Pulmonary artery endothelial cell (primary cell): ENCODE measurements at regions not wholly inside any gene's neighbourhood (a gene's known extent, or its start where the extent isn't known, plus 50 kb on each side); places are given as distances from the start of the nearest gene placed in this dataset.

Experiments
- DNase-seq: peaks from one replicate; pipeline ENCODE4 v3.0.0-alpha.2; 2011; ENCODE audit warnings: low read depth, low spot score

GRCh38 chr3:147846293-147846692 lies 437.1 kb downstream of the ZIC1 start:
- no peak for DNase-seq

- DNase-seq = no peak
Observed at GRCh38 chr3:147846854-147847478, 437.8 kb downstream of the ZIC1 start.

GRCh38 chr3:147851062-147851461 lies 441.9 kb downstream of the ZIC1 start:
- no peak for DNase-seq

- no peak for DNase-seq
Observed at GRCh38 chr3:147854542-147854941, 445.4 kb downstream of the ZIC1 start.

GRCh38 chr3:147864754-147865354 lies 455.7 kb downstream of the ZIC1 start:
- DNase-seq = no peak

GRCh38 chr3:147866561-147866960 lies 457.4 kb downstream of the ZIC1 start:
- no peak for DNase-seq

- no peak for DNase-seq
Observed at GRCh38 chr3:147872568-147872967, 463.4 kb downstream of the ZIC1 start.

GRCh38 chr3:147875498-147875897 lies 466.3 kb downstream of the ZIC1 start:
- DNase-seq = no peak

- no peak for DNase-seq
Observed at GRCh38 chr3:147881933-147882332, 472.8 kb downstream of the ZIC1 start.

- DNase-seq = no peak
Observed at GRCh38 chr3:147886879-147887278, 477.7 kb downstream of the ZIC1 start.

GRCh38 chr3:147887797-147888196 lies 478.6 kb downstream of the ZIC1 start:
- DNase-seq = no peak

- DNase-seq = no peak
Observed at GRCh38 chr3:147890114-147890513, 480.9 kb downstream of the ZIC1 start.

GRCh38 chr3:147895509-147895908 lies 486.3 kb downstream of the ZIC1 start:
- no peak for DNase-seq

- DNase-seq = no peak
Observed at GRCh38 chr3:147900851-147901250, 491.7 kb downstream of the ZIC1 start.

GRCh38 chr3:147903026-147903425 lies 493.9 kb downstream of the ZIC1 start:
- DNase-seq = no peak

- DNase-seq = no peak
Observed at GRCh38 chr3:147904421-147904820, 495.3 kb downstream of the ZIC1 start.

- no peak for DNase-seq
Observed at GRCh38 chr3:147906285-147906684, 497.1 kb downstream of the ZIC1 start.

GRCh38 chr3:147914532-147914931 lies 505.4 kb downstream of the ZIC1 start:
- DNase-seq = no peak

- DNase-seq = no peak
Observed at GRCh38 chr3:147915057-147915456, 505.9 kb downstream of the ZIC1 start.

GRCh38 chr3:147919496-147919895 lies 510.3 kb downstream of the ZIC1 start:
- no peak for DNase-seq

GRCh38 chr3:147921051-147921450 lies 511.9 kb downstream of the ZIC1 start:
- DNase-seq = no peak

GRCh38 chr3:147924755-147925154 lies 515.6 kb downstream of the ZIC1 start:
- DNase-seq = no peak

- DNase-seq = no peak
Observed at GRCh38 chr3:147925272-147925671, 516.1 kb downstream of the ZIC1 start.
